ENCODE measurements at regions not wholly inside any gene's neighbourhood (a gene's known extent, or its start where the extent isn't known, plus 50 kb on each side); places are given as distances from the start of the nearest gene placed in this dataset.

GRCh38 chr16:72300892-72301291 lies 128.9 kb upstream of the PMFBP1 start:
- in situ Hi-C loops (cut with HindIII; ENCODE audit: low sequenced_read_pairs), result no loop called here
- no peak for DNase-seq (ENCODE audit: low read depth, low spot score)
- TF ChIP-seq CTCF (IDR thresholded peaks at IDR 0.05; ENCODE audit: low read depth, low read length), result no peak
- H3K4me3 ChIP-seq (ENCODE audit: low read depth, low read length), result no peak overlapping the region

GRCh38 chr16:72299684-72300243 lies 127.8 kb upstream of the PMFBP1 start:
- in situ Hi-C loops (cut with HindIII; ENCODE audit: low sequenced_read_pairs), result no loop called here
- no peak overlapping the region for H3K4me3 ChIP-seq (ENCODE audit: low read depth, low read length)
- TF ChIP-seq CTCF (IDR thresholded peaks at IDR 0.05; ENCODE audit: low read depth, low read length), result no peak
- DNase-seq (ENCODE audit: low read depth, low spot score), result no peak

GRCh38 chr16:72298961-72299360 lies 127.0 kb upstream of the PMFBP1 start:
- in situ Hi-C loops (cut with HindIII; ENCODE audit: low sequenced_read_pairs), result no loop called here
- no peak overlapping the region for H3K4me3 ChIP-seq (ENCODE audit: low read depth, low read length)
- TF ChIP-seq CTCF (IDR thresholded peaks at IDR 0.05; ENCODE audit: low read depth, low read length), result no peak
- DNase-seq (ENCODE audit: low read depth, low spot score), result no peak

- DNase-seq (ENCODE audit: low read depth, low spot score), result no peak
- in situ Hi-C loops (cut with HindIII; ENCODE audit: low sequenced_read_pairs), result no loop called here
- no peak overlapping the region for H3K4me3 ChIP-seq (ENCODE audit: low read depth, low read length)
- TF ChIP-seq CTCF (IDR thresholded peaks at IDR 0.05; ENCODE audit: low read depth, low read length), result no peak
Observed at GRCh38 chr16:72295914-72296313, 124.0 kb upstream of the PMFBP1 start.

- no peak overlapping the region for H3K4me3 ChIP-seq (ENCODE audit: low read depth, low read length)
- in situ Hi-C loops (cut with HindIII; ENCODE audit: low sequenced_read_pairs), result no loop called here
- peak; percentile 95 for DNase-seq (ENCODE audit: low read depth, low spot score)
- TF ChIP-seq CTCF (IDR thresholded peaks at IDR 0.05; ENCODE audit: low read depth, low read length), result no peak
Observed at GRCh38 chr16:72291531-72291981, 119.6 kb upstream of the PMFBP1 start.

GRCh38 chr16:72291121-72291520 lies 119.2 kb upstream of the PMFBP1 start:
- no peak for TF ChIP-seq CTCF (IDR thresholded peaks at IDR 0.05; ENCODE audit: low read depth, low read length)
- in situ Hi-C loops (cut with HindIII; ENCODE audit: low sequenced_read_pairs), result no loop called here
- no peak overlapping the region for H3K4me3 ChIP-seq (ENCODE audit: low read depth, low read length)
- no peak for DNase-seq (ENCODE audit: low read depth, low spot score)

- H3K4me3 ChIP-seq (ENCODE audit: low read depth, low read length), result no peak overlapping the region
- TF ChIP-seq CTCF (IDR thresholded peaks at IDR 0.05; ENCODE audit: low read depth, low read length), result no peak
- DNase-seq (ENCODE audit: low read depth, low spot score), result no peak
- in situ Hi-C loops (cut with HindIII; ENCODE audit: low sequenced_read_pairs), result no loop called here
Observed at GRCh38 chr16:72287649-72288048, 115.7 kb upstream of the PMFBP1 start.

Data from astrocyte of the spinal cord (primary cell).